Femur (tissue), 1 donor: ENCODE measurements at regions not wholly inside any gene's neighbourhood (a gene's known extent, or its start where the extent isn't known, plus 50 kb on each side); places are given as distances from the start of the nearest gene placed in this dataset.
"Not testable (repeated sequence)": the region's sequence is repeated elsewhere in the genome, so short reads cannot be mapped to it uniquely, and the experiment has no call there.

ENCODE experiments used
- DNase-seq: peaks from one replicate; pipeline ENCODE4 v3.0.0-alpha.2; 2017

DNA sequence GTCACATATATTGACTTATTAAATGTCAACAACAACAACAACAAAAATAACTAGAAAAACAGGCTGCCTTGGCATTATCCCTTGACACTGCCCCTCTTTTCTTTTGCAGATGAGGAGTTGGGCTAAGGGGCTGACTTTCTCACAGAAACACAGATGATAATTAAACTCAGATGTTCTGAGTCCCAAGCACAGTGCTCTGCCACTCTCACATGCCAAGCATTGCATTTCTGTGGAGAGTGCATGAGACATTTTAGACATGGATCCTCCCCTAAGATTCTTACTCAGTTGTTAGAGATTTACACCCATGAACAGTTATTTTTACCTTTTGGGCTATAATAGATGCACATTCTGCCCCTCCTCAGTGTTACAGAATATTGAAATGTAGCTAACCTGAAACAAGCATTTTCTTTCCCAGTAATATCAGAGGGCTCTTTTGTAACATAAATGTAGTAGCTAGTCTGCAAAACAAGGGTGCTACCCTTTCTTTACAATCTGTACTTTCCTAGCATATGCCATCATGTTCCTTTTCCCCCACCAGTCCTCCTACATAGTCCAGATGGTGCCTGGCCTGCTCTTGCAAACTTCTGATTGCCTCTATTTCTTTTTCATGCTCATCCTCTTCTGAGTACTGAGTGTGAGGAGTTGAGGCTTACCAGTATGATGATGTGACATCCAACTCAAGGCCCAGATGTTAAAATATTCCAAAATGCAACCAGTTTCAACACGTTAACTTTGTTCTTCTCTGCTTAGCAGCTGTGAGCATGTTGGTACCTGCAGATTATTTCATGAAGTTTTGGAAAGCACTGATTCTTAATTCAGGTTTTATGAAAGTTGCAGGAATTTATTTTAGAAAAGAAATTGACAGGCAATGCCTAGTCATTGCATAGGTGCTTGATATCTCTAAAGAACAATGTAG is 125.0 kb upstream of the ATP2B1 start:
- no peak for DNase-seq

DNA sequence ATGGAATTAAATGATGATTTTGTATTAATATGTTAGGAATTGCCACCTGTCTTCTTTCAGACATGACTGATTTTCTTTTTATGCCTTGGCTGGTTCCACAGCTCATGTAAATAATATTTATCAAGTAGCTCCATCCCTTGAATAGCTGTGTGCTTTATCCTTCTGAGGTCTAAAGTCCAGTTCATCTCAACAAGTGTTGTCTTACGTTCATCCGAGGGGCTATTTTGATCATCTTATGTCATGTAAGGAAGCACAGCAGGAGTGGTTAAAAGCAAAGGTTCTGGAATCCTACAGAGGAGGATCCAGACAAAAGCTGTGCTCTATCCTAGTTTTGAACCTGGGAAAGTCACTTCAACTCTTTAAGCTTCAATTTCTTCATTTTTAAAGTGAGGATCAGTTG is 123.7 kb upstream of the ATP2B1 start:
- DNase-seq = no peak

DNA sequence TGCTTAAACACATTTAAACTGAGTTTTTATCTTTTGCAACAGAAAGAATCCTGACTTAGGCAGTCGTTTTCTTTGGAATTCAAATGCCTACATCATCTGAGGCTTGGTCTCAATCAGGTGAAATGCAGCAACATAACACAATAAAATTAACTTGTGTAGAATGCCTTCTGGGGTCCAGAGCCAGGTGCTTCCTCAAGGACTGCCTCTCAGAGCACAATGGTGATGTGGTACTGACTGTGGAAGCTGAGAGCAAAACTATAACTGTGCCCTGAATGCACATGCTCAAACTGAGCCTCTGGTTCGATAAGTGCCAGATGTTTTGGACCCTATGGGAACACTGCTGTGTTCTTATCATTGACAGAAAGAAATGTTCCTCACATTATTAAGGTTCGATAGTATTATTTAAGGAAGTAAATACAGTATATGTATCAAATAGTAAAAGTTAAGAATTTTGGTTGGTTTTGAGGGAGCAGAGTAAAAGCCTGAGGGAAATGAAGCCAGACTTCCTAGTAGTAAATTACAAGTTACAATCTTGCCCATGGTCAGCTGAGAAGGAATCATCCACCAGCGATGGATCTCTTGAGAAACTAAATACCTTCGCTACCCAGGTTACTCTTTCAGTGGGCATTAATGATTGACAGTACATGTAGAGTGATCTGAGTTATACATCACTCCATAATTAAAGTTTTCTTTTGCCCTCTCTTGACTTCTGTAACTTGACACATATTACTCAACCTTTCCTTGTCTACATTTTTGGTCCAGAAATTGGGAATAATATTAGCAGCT is 122.9 kb upstream of the ATP2B1 start:
- DNase-seq = no peak

GRCh38 chr12:89829434-89829975 is 120.9 kb upstream of the ATP2B1 start:
- no peak for DNase-seq

DNA sequence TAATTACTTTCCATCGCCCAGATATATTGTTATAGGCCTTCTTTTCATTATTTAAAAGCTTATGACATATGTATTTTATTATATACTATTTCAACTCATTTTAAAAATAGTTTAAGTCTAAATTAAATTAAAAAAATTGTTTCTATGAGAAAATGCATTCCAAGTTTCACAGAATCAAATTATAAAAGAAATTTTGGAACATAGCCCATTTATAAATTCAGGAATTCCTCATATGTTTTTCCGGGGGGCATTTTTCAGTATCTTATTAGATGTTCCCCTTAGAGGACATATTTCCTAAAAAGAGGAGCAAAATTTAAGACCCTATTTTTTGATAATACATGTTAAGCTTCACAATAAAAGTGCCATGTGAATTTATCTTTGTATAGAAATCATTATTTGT is 119.9 kb upstream of the ATP2B1 start:
- DNase-seq = no peak

GRCh38 chr12:89827592-89827991 is 119.0 kb upstream of the ATP2B1 start:
- DNase-seq = no peak

- no peak for DNase-seq
These were observed 117.8 kb upstream of the ATP2B1 start for GRCh38 chr12:89826468-89826867.

DNA sequence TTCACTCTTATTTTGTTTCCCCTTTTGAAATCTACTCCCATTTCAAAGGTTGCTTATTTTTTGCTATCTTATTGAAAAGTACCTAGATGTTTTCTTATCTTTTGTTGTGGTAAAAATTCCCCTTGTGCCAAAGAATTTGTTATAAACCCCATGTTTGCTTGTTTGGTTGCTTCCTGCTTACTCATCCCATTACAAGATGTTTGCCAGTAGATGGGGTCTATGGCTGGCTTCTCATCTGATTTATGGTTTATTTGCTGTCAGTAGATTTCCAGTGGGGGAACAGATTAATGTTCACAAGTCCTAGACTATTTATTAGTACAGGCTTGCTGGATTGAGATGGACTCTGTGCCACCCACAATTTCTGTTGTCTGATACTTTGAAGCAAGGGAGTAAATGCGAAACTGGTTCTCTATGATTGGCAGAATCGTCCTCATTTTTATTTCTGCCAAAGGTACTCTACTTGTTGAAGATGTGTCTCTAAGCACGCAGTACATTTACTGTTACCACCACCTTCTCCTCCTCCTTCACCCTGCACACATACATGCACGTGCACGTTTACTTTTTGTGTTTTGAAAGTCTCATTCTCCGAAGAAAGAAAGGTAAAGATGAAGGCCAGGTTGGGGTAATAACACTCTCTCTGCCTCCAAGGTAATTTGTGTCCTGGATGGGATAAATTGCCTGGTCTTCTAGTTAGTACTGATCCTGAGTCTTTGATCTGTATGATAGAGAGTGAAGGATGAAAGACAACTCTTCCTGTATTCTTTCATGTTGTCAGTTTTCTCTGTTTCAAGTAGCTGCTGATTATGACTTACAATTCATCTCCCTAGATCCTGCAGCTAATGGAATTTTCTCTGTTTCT is 117.2 kb upstream of the ATP2B1 start:
- DNase-seq = no peak

- no peak for DNase-seq
These were observed 116.2 kb upstream of the ATP2B1 start for GRCh38 chr12:89824822-89825221.

DNA sequence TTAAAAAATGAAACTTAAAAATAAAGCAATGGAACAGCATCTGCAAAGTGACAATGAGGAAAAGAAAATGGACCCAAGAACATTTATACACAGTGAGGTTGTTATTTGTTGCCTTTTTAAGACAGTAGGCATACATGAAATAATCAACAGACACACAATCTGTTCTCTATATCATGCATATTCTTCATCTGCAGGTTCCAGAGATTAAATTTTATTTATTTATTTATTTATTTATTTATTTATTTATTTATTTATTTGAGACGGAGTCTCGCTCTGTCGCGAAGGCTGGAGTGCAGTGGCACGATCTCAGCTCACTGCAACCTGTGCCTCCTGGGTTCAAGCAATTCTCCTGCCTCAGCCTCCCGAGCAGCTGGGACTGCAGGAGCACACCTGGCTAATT is 114.4 kb upstream of the ATP2B1 start:
- DNase-seq = not testable (repeated sequence)

GRCh38 chr12:89821896-89822295 is 113.3 kb upstream of the ATP2B1 start:
- no peak for DNase-seq

DNA sequence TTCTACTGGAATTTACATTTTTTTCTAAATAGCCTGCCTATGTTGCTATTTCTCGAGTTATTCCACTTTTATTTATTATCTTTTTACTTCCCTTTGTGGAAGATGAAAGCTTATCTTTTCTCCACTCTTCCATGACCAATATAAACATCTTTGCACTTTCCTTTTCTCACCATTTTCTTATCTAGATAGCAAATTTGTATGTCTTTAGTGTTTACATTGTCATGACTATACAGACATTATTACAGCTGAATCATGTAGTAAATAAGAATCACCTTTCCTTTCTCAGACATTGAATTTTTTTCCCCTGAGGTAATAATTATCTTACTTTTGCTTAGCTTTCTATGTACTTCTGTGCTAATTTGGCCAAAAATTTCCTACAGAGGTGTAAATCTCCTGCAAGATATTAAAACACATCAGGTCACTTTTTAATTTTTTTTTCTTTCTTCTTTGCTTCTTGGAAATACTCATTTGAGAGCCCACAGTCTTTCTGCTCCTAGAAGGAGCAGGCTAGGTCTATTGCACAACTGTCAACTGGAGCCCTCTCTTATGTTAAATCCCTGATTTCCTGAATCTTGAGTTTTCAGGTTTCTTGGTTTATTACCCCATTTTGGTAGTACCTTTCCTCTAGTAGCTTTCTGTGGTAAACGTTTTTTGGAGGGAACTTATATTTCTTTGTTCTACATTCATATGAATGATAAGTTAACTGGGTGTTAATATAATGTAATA is 109.0 kb upstream of the ATP2B1 start:
- DNase-seq = no peak

DNA sequence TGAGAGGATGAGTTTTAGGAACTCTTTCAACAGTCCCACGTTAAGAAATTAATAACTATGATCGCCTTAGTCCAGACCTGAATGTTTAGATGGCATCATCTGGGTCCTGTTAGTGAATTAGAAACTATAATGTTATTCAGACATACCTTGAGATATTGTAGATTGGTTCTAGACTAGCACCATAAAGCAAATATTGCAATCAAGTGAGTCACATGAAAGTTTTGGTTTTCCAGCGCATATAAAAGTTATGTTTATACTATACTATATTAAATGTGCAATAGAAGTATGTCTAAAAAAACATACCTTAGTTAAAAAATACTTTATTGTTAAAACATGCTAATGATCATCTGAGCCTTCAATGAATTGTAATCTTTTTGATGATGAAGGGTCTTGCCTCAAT is 106.6 kb upstream of the ATP2B1 start:
- DNase-seq = no peak

DNA sequence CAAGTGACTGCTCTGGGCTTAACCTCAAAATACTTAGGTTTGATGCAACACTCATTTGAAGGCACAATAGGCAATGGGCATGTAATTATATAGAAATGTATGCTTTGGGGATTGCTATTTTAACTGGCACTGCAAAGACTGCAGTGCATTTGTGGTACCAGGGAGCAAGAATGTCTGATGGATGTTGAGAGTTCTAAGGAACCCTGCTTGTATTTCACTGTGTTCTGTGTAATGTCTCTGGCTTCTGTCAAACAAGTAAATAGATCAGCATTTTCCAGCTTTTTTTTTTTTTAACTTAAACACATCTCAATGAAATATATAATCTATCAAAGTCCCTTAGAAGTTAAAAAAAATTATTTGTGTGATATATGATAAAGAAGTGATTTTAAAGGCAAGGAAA is 94.8 kb upstream of the ATP2B1 start:
- DNase-seq = no peak

DNA sequence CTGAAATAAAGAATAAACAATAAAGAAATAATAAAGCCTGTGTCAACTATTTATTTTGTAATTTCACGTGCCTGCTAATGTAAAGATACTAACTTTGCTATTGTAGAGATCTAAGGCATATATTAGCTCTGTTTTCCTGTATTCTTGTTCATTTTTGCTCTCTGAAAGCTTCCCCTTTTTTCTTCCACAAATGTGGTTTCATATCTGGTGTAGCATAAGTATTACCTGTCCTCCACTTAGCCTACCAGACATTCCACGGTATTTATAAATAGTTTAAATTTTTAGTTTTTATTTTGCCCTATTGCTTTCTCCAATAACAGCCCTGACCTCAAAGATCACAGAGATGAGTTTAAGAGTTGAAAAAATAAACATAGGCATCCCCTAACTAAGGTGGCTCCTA is 92.6 kb upstream of the ATP2B1 start:
- DNase-seq = no peak

- no peak for DNase-seq
These were observed 91.8 kb upstream of the ATP2B1 start for GRCh38 chr12:89800435-89800834.

DNA sequence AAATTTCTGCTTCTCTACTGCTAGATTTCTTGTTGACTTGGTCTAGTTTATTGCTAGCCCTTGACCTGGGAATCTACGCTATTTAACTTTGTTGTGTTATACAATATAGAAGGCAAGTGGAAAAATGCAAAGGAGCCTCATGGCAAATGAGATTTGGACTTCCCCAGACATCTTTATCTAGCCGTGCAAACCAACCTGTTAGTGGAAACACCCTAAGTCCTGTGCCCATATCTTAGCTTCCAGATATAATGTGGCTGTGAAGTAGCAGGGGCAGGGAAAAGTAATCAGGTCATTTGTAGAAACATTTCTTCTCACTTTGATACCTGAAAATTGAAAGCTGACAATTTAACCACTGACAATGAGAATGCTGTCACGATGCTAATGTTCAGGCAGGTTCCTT is 90.7 kb upstream of the ATP2B1 start:
- DNase-seq = no peak

- no peak for DNase-seq
These were observed 88.8 kb upstream of the ATP2B1 start for GRCh38 chr12:89797436-89797835.

DNA sequence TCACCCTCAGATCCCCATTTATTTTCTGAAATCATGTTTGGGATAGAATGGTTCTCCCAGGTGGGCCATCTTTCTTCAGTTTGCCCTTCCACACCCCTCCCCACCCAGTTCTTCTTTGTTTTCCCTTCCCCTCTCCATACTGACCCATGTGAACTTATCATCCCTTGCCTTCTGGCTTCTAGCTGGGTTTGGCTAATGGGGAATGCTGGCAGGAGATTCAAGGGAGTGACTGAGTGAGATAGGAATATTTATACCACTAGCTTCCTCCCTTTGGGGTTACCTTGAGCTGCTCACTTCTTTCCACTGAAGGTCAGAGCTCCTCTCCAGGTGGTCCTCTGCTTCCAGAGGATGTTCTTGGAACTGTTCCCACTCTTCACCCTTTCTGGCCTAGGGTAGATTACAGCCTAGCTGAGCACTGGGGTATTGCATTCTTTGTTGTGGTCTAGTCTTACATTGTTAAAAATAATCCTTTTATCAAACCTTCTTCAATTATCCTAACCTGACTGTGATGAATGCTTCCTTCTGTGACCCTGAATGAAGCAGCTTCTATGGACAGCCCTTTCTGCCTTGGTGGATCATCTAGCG is 88.3 kb upstream of the ATP2B1 start:
- no peak for DNase-seq

- DNase-seq = no peak
These were observed 85.3 kb upstream of the ATP2B1 start for GRCh38 chr12:89793946-89794345.

DNA sequence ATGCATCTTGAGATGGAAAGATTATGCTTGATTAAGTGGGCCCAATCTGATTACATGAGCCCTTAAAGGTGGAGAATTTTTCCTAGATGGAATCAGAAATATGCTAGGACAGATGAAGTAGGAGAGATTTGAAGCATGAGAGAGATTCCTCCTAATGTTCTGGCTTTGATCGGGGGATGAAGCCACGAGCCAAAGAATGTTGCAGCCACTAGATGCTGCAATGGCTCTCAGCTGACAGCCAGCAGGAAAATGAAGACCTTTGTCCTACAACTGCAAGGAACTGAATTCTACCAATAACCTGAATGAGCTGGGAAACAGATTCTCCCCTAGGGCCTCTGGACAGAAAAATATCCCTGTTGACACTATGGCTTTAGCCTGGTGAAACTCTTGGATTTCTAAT is 82.6 kb upstream of the ATP2B1 start:
- no peak for DNase-seq

DNA sequence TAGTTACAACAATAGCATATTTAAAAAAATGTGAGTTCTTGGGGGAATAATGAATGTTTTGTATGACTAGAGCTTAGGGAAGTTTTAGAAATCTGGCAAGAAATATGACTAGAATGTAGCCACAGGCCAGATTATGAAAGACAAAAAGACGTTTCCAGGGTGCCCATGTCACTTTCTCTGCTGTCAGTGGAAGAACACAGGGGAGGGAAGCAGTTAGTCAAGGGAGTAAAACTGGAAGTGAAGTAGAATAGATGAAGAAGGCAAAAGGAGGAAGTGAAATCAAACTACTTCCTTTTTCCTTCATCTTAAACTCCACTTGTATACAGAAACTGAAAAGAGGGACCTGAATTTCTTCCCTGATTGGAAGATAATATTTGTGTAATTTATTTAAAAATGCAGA is 81.2 kb upstream of the ATP2B1 start:
- no peak for DNase-seq
